RCC 7860 (cell line): ENCODE measurements at regions not wholly inside any gene's neighbourhood (a gene's known extent, or its start where the extent isn't known, plus 50 kb on each side); places are given as distances from the start of the nearest gene placed in this dataset.
"Not testable (repeated sequence)": the region's sequence is repeated elsewhere in the genome, so short reads cannot be mapped to it uniquely, and the experiment has no call there.

ENCODE experiments used
- DNase-seq: peaks from one replicate; pipeline ENCODE4 v3.0.0-alpha.2; 2015; ENCODE audit warnings: low spot score
- FAIRE-seq: peaks from 2 replicates; lab custom pipeline; 2012; peaks lifted over from hg19 to GRCh38; lab: Jason Lieb, UNC

DNA sequence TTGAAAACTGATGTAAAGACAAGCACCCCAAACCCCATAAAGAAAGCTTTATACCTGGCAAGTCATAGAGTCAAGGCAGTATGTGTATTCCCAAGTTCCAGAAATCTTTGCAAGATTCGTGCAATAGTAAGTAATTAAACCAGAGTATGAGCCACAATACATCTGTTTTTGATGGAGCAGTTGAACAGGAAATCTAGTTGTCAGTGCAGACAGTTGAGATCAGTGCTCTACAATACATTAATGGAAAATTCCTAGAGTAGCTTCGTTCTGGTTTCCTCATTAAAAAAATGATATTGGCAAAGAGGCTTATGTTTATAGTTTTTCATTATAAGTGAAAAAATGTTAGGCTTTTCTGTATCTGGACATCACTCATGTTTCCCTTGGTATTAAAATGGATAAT is 575.3 kb downstream of the TRIML1 start:
- FAIRE-seq (no peak), DNase-seq (no peak)

DNA sequence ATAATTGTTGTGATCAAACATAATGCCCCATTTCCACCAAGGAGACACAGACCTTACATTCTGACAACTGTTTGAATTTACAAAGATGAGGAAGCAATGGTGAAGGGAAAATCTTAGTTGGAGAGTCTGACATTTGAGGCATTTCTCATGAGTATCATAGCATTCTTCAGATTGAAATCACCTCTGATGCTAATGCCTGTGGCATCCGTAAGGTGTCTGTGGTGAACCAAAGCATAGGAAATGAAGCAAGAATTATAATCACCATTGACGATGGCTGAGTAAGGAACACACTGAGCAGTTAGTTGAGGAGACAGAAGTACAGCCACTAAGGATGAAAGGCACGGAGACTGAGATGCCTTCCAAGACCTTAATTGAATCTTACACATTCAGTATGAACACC is 575.7 kb downstream of the TRIML1 start:
- DNase-seq: peak; percentile 62

DNA sequence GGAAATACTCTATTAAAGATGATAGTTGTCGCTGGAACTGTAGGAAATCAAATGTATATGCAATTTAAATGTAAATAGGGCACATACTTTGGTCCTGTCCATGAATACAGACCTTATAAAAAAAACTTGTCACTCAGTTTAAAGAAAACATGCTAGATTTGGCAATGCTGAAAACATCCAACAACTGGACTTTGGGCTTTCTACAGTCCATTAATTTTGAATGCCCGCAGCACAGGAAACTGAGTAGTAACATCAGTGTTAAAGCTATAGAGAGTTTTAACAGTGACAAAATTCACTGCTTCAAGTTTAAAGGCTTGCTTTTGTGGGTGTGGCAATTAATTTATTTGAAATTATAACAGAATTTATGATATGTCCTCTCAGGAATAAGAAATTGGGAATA is 578.4 kb downstream of the TRIML1 start:
- FAIRE-seq: no peak
- DNase-seq: no peak

More for the DNA sequence above, 575.7 kb downstream of the TRIML1 start:
- FAIRE-seq: peak; percentile 41

DNA sequence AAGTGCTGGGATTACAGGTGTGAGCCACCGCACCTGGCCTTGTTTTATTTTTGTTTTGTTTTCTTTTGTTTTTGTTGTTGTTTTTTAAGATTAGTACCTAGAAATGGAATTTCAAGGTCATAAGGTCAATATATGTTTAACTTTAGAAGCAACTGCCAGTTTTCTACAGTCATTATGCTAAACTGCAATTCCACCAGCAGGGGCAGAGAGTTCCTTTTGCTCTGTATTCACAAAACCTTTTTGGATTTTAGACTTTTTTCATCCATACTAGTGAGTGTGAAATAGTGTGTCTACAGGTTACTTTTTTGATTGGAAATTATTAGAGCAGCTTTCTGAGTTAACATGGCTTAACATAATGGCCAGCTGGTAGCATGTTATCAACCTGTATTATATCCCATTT is 580.6 kb downstream of the TRIML1 start:
- FAIRE-seq: no peak

DNA sequence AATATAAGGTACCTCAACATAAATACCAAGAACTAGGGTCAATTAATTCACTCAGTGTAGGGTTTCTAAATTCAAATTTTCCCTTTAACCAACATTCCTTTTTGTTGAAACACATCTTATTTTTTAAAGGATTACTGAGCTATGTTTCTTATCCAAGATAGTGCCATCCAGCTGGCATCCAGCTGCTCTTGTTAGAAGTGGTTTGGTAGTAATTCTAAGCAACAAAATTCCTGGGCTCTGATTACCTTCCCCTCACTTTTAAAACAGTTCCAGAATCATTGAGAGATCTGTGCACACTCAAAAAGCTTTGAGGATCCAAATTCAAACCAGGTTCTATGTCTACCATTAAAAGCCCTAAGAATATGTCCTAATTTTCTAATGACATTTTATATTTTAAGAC is 583.7 kb downstream of the TRIML1 start:
- FAIRE-seq (no peak), DNase-seq (no peak)

More for the DNA sequence above, 580.6 kb downstream of the TRIML1 start:
- no peak for DNase-seq

DNA sequence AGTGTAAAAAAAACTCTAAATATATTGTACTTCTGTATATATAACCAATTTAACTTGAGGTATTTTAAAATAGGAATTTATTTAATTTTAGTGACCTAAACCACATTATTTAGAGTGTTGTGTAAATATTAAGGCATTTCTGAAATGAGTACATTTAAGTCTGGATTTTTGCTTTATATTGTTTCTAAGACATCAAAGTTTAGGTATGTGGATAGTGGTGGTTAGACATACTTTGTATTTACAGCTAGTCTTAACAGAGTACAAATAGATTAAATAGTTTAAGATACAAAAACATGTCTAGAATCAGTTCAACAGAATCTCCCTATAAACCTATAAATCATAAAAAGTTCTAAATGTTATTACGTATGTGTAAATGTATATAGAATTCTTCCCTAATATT is 588.5 kb downstream of the TRIML1 start:
- DNase-seq (no peak), FAIRE-seq (no peak)

DNA sequence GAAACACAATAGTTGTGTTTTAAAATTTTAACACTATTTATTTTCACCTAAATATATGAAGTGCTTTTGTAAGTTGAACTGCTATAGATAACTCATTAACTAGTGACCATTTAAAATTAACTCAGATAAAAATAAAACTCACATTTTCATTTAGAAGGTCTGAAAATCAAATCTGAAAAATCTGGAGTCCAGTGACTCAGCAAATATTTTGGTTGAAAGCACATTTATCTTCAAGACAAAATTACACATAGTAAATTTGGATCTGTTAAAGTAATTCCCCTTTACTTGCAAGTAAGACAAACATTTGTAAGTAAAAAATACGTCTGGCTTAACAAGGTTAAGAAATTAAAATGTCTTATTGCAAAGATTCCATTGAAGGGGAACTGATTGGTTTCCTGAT is 589.1 kb downstream of the TRIML1 start:
- FAIRE-seq (no peak), DNase-seq (no peak)

DNA sequence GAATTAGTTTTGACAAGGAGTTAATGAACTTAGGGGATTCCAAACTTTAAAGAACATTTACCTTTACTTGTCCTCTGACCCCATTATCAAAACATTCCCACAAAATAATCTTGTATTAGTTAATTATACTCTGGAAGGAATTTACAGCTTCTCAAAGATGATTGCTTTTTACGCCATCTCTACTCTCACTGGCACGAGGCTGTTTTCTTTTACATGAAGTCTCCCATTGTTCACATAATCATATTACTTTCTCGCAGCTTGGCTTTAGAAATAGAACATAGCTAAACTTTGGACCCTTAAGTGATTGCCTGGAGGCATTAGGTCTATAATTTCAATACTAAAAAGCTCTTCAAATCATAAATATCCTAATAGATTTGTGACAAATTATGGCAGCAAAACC is 592.9 kb downstream of the TRIML1 start:
- DNase-seq (no peak), FAIRE-seq (no peak)

DNA sequence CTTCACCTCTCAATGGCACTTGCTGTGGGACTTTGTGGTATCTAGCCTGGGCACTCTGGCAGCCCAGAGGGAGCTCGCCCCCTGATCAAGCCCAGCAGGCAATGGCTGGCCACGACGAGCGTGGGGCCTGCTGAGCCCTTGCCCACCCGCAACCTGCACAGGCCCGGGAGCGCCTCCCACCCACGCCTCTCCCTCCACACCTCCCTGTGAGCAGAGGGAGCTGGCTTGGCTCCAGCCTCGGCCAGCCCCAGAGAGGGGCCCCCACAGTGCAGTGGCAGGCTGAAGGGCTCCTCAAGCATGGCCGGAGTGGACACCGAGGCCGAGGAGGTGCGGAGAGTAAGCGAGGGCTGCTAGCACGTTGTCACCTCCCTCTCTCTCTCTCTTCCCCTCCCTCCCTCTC is 595.8 kb downstream of the TRIML1 start:
- FAIRE-seq: no peak
- DNase-seq: no peak

DNA sequence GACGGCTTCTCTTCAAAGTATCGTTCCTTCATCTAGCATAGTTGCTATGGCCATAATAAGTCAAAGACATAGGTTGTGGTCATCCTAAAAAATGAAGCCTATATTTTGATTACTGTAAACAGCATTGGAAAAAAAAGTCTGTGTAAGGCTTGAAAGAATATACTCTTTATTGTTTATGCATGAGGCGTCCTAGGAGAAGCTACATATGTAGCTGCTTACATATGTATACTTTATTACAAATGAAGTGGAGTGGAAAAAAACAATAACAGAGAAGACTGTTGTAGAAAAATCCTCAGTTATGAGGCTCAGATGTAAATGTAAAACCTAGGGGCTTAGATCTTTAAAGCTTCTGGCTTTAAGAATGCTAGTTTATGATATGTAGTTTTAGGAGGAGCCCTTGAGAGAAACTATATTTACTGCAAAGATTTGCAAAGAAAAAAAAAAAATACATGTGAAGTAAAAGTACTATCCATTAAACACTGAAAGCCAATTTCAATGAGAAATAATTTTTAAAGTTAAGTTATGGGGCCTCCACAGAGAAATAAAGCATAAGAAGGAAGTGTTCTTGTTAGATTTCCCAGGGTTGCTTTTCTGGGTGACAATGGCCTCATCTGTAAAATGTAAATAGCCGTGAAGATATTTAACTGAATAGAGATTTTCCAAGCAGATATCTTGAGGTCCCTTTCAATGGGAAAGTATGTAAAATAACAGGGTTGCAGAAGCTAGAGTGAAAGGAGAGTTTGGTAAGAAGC is 598.2 kb downstream of the TRIML1 start:
- FAIRE-seq: no peak
- DNase-seq: no peak

DNA sequence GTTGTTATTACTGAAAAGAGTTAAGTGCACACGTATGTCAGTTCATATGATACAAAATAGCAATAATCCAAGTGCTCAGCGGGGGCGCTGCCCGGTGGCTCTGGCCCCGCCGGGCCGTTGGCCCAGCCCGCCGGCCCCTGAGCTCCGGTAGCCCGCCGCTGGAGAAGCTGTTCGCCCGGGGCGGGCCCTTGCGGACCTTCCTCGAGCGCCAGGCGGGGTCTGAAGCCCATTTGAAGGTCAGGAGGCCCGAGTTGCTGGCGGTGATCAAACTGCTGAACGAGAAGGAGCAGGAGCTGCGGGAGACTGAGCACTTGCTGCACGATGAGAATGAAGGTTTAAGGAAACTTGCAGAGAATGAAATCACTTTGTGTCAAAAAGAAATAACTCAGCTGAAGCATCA is 599.0 kb downstream of the TRIML1 start:
- DNase-seq, FAIRE-seq: not testable (repeated sequence)

DNA sequence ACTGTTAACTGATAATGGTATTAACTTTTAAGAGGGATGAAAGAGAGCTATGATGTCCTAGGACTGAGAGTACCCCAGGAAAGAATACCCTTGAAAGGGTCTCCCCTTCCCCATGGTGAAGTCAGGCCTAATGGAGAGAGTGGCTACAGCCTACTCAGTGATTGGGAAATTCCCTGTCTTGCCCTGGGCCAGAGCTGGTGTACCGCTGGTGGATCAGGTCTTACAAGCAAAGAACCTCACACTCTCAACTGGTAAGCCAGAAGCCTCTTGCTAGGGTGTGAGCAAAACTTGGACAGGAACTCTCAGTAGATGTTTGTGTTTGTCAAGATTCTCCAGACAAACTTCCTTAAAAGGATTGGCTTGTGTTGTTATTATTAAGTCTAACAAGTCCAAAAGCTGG is 600.9 kb downstream of the TRIML1 start:
- not testable (repeated sequence) for FAIRE-seq, DNase-seq

DNA sequence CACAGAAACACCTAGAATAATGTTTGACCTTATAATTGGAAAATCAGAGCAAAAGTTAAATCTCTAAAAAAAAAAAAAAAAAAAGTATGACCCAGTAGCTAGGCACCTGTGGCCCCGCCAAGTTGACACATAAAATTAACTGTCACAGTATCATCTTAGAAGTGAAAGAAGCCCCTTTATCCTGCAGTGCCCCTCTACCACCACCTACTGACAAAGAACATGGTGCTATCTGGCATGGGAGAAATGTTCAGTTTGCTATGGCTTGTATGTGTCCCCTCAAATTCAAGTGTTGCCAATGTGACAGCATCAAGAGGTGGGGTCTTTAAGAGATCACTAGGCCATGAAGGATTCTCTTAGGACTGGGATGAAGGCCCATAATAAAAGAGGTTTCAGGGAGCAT is 601.5 kb downstream of the TRIML1 start:
- not testable (repeated sequence) for FAIRE-seq, DNase-seq

DNA sequence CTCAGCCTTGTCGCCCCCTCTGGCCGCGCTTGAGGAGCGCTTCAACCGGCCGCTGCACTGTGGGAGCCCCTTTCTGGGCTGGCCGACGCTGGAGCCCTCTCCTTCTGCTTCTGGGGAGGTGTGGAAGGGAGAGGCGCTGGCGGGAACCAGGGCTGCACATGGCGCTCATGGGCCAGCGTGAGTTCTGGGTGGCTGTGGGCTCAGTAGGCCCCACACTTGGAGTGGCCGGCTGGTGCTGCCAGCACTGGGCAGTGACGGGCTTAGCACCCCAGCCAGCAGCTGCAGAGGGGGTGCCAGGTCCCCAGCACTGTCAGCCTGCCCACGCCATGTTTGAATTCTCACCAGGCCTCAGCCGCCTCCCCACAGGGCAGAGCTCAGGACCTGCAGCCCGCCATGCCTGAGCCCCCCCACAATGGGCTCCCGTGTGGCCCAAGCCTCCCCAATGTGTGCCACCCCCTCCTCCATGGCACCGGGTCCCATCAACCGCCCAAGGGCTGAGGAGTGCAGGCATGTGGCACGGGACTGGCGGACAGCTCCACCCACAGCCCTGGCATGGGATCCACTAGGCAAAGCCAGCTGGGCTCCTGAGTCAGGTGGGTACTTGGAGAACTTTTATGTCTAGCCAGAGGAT is 615.2 kb downstream of the TRIML1 start:
- DNase-seq (no peak), FAIRE-seq (no peak)

DNA sequence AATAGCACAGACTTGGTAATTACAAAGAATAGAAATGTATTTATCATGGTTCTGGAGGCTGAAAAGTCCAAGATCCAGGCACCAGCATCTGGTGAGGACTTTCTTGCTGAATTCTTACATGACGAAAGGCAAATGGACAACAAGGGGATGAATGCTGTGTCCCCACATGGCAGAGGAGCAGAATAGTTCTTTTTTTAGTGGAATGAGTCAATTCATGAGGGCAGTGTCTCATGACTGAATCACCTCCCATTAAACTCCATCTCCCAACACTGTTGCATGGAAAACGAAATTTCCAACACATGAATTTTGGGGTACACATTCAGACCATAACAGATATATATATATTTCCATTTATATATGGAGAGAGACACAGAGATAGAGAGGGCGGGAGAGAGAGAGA is 628.3 kb downstream of the TRIML1 start:
- no peak for DNase-seq
- FAIRE-seq: no peak

DNA sequence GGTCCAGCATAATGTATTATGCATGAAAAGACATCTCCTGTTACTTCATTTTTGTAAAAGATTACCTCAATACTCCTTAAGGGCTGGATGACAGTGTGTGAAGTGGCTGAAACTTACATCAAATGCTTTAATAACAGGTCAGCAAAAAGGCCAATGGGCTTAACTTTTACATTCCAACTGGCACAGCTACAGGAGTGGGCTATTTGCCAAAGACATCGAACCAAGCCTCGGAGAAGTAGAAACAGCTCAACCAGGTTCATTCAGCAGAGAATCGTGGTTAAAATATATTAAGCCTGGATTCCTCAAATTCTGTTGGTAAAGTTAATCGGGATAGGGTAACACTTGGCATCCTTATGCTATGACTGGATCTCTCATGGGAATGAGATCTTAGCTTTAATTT is 639.7 kb downstream of the TRIML1 start:
- DNase-seq (peak; percentile 51), FAIRE-seq (peak; percentile 85)

DNA sequence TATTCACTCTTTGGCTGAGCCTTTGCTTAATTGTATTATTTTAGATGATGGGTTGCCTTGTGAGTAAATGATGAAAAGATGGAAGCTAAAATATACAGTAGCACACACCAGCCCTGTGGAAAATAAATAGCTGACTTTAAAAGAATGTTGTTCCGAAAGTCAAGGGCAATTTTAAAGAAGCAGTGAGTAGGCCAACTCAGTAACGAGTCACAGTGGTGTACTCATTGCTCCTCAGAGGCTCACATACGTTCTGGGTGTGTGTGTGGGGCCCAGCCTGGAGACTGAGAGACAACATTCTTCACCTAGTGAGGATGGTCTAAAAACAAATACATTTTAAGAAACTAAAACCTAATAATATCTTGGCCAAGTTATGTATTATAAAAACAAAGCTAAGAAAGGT is 640.3 kb downstream of the TRIML1 start:
- DNase-seq: peak; percentile 27

DNA sequence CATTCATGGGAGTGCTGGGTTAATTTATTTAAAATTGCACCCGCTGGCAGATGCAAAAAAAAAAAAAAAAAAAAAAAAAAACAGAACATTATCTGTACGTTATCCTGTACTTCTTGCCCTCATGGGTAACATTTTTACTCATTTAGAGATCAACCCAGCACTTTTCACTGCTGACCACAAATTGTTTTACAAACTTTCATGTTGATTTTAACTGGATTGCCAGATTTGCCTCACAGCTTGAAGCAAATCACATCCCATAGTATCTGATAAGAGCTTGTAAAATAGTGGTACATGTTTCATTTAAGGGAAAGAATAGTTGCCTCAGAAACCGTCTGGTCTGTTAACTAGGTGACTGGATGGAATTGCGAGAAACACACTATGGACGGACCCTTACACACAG is 640.8 kb downstream of the TRIML1 start:
- peak; percentile 4 for FAIRE-seq
- no peak for DNase-seq

More for the DNA sequence above, 640.3 kb downstream of the TRIML1 start:
- FAIRE-seq: peak; percentile 5

DNA sequence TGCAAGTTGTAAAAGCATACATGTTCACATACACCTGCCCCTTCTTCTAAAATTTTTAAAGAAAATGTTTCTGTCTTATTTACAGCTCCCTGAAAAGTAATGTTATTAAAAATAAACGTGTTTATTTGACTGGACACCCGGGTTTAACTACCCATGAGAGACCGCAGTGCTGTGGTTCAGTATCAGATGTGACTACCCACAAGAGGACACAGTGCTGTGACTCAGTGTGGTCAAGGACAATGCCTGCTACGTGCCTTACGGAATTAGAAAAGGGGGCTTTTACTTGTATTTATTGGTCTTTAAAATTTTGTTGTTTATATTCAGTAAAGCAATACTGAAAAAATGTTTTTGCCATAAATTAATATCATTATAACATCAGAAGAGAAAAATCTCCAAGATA is 641.4 kb downstream of the TRIML1 start:
- DNase-seq: peak; percentile 31
- FAIRE-seq: peak; percentile 80

DNA sequence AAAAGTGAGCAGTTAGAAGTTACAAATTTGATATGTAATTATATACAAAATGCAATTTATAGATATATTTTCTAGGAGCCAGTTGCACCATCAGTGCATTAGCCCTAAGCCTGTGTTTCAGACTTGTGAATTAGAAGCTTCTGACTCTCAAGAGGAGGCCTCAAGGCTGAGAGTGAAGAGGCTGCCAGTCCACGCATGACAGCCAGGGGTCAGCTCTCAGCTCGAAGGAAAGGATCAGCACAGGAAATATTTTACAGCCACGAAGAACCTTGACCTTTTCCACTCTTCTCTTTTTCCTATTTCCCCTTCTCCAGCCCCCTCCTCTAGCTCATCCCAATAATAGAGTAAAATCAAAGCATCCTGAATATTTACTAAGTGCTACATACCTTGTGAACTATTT is 642.4 kb downstream of the TRIML1 start:
- FAIRE-seq (no peak), DNase-seq (no peak)

DNA sequence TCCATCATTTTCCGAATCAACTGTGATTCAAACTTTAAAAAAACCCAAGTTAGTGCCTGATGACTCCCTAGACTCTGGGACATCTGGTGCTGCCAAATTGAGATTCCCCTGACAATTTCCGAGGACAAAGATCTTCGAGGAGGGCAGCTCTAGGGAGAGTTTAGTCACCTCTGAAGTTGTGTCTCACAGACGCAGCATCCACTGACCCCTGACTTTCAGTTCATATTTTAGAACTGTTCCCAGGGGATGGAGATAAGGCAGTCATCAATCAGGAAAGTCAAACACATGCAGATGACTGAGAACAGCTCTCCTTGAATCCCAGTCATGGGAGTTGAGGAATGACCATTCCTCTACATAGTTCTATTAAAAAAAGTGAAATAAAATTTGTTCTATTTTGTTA is 643.9 kb downstream of the TRIML1 start:
- FAIRE-seq (no peak), DNase-seq (no peak)

DNA sequence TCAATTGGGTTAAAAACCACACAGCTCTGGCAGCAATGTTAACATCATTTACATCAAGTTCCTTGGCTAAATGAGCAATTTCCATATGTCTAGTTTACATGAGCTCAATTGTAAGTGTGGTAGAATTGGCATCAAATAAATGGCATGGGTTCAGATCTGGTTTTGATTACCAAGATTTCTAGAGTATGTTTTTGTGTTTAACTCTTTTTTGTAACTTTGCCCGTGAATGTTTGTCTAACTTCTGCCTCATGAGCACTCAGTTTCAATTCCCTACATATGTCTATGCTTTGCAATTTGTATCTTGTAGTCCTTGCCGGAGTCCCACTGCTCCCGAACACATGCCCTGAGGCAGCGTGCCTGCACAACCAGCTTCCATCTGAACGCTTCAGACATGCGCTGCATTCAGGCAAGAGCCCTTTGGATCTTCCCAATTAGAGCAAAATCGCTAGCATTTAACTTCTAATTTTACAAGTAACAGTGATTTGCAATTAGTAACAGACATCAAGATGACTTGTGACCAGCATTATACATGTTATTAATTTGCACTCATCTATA is 644.4 kb downstream of the TRIML1 start:
- DNase-seq: no peak
- FAIRE-seq: no peak
